Left lung (tissue), 4 donors: ENCODE measurements at regions not wholly inside any gene's neighbourhood (a gene's known extent, or its start where the extent isn't known, plus 50 kb on each side); places are given as distances from the start of the nearest gene placed in this dataset.

Experiments used
- ATAC-seq: fragments of 200-7000 bp; cut with Tn5 transposase; one replicate; pipeline ENCODE4 v1.9.1; 2020; ENCODE audit warnings: moderate library complexity
- DNase-seq, 4 donors: peaks; one replicate each; pipeline ENCODE4 v3.0.0-alpha.2; 2013 to 2020
- H3K27ac ChIP-seq, 2 donors: fragments of 200-600 bp; sonication (generic) in 1 of 2; one replicate each; pipeline versions ENCODE4 v1.5.0 to v1.8.0; 2020 to 2021
- H3K27me3 ChIP-seq, 2 donors: fragments of 200-600 bp; sonication (generic) in 1 of 2; one replicate each; pipeline versions ENCODE4 v1.5.0 to v1.8.0; 2020 to 2021
- H3K36me3 ChIP-seq, 2 donors: fragments of 200-600 bp; sonication (generic) in 1 of 2; one replicate each; pipeline versions ENCODE4 v1.5.0 to v1.8.0; 2020 to 2021
- H3K4me1 ChIP-seq, 2 donors: fragments of 200-600 bp; one replicate each; pipeline ENCODE4 v1.8.0; 2021
- H3K4me3 ChIP-seq, 2 donors: fragments of 200-600 bp; sonication (generic) in 1 of 2; one replicate each; pipeline versions ENCODE4 v1.5.0 to v1.8.0; 2020 to 2021; ENCODE audit warnings: mild to moderate bottlenecking in 1 of 2
- H3K9me3 ChIP-seq, 2 donors: fragments of 200-600 bp; sonication (generic) in 1 of 2; one replicate each; pipeline versions ENCODE4 v1.5.0 to v1.8.0; 2020 to 2021
- intact Hi-C, 2 donors: fragments of 100-400 bp; cut with DNase I; formaldehyde crosslinking; loops; one replicate each; pipeline versions ENCODE4 v1.11.2 to v1.14.2; 2022
- TF ChIP-seq, protein P1 (sequence below), 2 donors: fragments of 200-600 bp; sonication (generic) in 1 of 2; IDR thresholded peaks; one replicate each; pipeline versions ENCODE4 v1.5.0 to v1.8.0; 2021; ENCODE audit warnings: antibody characterized with exemption in 2 of 2
- donor health status: DM: no; HTN: yes; CAD: no.
- donor health status: DM: no; HTN: no; CAD: no.

DNA sequence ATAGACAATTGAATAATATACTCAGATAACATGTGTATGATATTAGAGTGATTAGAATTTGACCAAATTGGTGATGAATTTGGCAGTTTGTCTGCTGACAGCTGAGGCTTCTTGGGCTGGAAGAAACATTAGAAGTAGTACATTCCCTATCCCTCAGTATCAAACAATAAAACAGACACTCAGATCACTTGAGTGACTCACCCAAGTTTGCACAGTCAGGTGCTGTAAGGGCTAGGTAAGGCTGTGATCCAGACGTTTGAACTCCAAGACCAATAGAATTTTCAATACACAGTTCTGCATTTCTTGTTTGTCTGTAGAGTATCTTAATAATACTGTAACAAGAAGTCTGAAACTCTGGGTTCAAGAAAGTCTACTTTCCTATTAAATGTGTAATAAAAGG, 223.5 kb downstream of the POSTN start:
- intact Hi-C loops, result no loop called here
- H3K9me3 ChIP-seq, result no peaks in the 10 kb centered on the region
- no peak for DNase-seq
- H3K4me3 ChIP-seq, result no peak overlapping the region
- TF ChIP-seq, protein P1, sequence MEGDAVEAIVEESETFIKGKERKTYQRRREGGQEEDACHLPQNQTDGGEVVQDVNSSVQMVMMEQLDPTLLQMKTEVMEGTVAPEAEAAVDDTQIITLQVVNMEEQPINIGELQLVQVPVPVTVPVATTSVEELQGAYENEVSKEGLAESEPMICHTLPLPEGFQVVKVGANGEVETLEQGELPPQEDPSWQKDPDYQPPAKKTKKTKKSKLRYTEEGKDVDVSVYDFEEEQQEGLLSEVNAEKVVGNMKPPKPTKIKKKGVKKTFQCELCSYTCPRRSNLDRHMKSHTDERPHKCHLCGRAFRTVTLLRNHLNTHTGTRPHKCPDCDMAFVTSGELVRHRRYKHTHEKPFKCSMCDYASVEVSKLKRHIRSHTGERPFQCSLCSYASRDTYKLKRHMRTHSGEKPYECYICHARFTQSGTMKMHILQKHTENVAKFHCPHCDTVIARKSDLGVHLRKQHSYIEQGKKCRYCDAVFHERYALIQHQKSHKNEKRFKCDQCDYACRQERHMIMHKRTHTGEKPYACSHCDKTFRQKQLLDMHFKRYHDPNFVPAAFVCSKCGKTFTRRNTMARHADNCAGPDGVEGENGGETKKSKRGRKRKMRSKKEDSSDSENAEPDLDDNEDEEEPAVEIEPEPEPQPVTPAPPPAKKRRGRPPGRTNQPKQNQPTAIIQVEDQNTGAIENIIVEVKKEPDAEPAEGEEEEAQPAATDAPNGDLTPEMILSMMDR (IDR thresholded peaks at IDR 0.05), result no peak
- no peaks in the 10 kb centered on the region for H3K36me3 ChIP-seq
- no peak overlapping the region for H3K27ac ChIP-seq
- H3K4me1 ChIP-seq, result no peaks in the 10 kb centered on the region
- no peak for ATAC-seq
- H3K27me3 ChIP-seq, result no peaks in the 10 kb centered on the region

DNA sequence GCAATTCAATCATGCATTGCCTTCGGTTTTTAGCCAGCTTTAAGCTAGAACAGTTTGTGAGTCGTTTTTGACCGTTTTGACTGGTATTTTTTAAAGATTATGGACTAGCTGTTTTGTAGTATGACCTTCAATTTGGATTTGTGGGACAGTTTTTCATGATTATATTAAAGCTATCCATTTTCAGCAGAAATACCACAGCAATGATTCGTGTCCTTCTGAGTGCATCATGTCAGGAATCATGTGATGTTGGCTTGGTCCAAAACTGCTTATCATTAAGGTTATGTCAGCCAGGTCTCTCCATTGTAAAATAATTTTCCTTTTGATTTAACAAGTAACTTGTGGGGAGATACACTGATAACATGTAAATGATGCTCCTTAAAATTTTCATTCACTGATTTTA, 229.0 kb downstream of the POSTN start:
- H3K4me3 ChIP-seq, result no peak overlapping the region
- no peaks in the 10 kb centered on the region for H3K36me3 ChIP-seq
- H3K27ac ChIP-seq, result no peak overlapping the region
- H3K4me1 ChIP-seq, result no peaks in the 10 kb centered on the region
- DNase-seq (no peak), ATAC-seq (no peak)
- H3K27me3 ChIP-seq, result no peaks in the 10 kb centered on the region
- TF ChIP-seq, protein P1 (IDR thresholded peaks at IDR 0.05), result no peak
- intact Hi-C loops, result no loop called here
- H3K9me3 ChIP-seq, result no peaks in the 10 kb centered on the region

DNA sequence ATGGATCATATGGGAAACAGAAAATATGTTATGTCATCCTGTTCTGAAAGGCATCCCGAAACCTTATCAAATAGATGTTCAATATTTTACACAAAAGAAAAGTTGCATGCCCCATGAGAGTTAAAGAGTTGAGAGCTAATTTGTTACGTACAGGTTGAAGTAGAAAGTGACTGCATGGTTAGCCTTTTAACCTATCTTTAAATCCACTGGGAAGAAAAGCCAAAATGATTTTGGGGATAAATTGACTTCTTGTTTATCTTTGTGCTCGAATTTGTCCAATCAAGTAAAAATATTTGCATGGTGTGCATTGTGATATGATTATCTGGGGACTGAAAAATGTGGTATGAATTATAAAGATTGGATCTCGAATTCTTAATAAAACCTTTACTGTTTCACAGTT, 230.1 kb downstream of the POSTN start:
- DNase-seq (no peak), ATAC-seq (no peak)
- H3K4me1 ChIP-seq, result no peaks in the 10 kb centered on the region
- H3K27me3 ChIP-seq, result no peaks in the 10 kb centered on the region
- intact Hi-C loops, result no loop called here
- no peaks in the 10 kb centered on the region for H3K36me3 ChIP-seq
- H3K9me3 ChIP-seq, result no peaks in the 10 kb centered on the region
- H3K4me3 ChIP-seq, result no peak overlapping the region
- TF ChIP-seq, protein P1 (IDR thresholded peaks at IDR 0.05), result no peak
- H3K27ac ChIP-seq, result no peak overlapping the region

DNA sequence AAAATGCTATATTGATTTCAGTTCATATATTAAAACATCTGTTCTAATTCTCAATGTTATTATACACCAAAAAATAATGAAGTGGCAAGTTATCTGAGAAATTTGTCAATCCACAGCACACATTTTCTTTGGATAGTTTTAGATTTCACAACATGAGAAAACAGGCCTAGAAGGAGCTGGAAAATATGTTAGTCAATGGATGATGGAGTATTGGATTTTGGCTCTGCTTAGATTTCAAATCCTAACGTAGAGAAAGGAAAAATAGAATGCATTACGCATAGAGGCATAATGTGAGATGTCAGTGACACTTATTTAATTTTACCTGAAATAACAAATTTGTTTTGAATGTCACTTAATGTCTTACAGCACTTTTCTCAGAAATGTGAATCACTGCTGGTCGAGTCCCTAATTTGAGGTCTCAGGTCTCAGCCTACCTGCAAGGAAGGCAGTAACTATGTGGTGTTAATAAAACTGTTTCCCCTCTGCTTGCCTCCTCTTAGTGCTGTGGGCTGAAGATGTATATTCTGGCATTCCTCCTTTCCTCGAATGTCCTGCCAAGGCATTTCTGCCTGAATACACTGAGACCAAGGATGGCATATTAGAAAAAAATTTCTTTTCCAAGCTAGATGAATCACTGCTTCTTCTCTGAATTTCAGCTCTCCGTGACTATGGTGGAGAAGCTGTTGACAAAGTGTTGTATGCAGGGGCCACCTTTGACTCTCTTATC, 232.4 kb downstream of the POSTN start:
- Histone ChIP-seq H3K4me1 (no peaks in the 10 kb centered on the region), H3K4me3 (no peak overlapping the region), H3K36me3 (no peaks in the 10 kb centered on the region), H3K9me3 (no peaks in the 10 kb centered on the region), H3K27me3 (no peaks in the 10 kb centered on the region), H3K27ac (no peak overlapping the region)
- intact Hi-C loops, result no loop called here
- TF ChIP-seq, protein P1 (IDR thresholded peaks at IDR 0.05), result no peak
- ATAC-seq (no peak), DNase-seq (no peak)

DNA sequence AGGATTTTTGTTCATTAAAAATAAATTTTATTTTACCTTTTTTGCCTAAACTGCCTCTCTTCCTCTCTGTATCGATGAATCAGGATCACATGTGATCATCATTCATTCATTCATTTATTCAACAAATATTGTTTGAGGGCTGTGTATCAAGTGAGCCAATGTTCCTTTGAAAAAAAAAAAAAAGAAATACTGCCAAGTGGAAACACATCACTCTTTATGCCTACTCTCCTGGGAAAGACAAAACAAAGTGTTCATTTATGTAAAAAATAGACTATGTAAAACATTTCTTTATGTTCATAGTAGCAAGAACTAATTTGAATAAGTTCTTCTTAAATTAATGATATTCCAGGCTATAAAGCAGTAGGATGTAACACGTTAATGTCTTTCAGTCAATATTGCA, 233.1 kb downstream of the POSTN start:
- intact Hi-C loops, result no loop called here
- TF ChIP-seq, protein P1 (IDR thresholded peaks at IDR 0.05), result no peak
- Histone ChIP-seq H3K4me1 (no peaks in the 10 kb centered on the region), H3K4me3 (no peak overlapping the region), H3K9me3 (no peaks in the 10 kb centered on the region), H3K27me3 (no peaks in the 10 kb centered on the region), H3K36me3 (no peaks in the 10 kb centered on the region), H3K27ac (no peak overlapping the region)
- ATAC-seq, result no peak
- no peak for DNase-seq
